Stimulated activated CD8-positive, alpha-beta memory T cell treated with anti-CD3 and anti-CD28 coated beads, Interleukin-12 subunit alpha, Interleukin-12 subunit beta, amount 100 ng/mL, for 24 hours (primary cell): ENCODE measurements at regions not wholly inside any gene's neighbourhood (a gene's known extent, or its start where the extent isn't known, plus 50 kb on each side); places are given as distances from the start of the nearest gene placed in this dataset.

Experiments
- DNase-seq: peaks from one replicate; pipeline ENCODE4 v3.0.0-alpha.2; 2020; ENCODE audit errors: extremely low read depth

GRCh38 chr12:91316161-91316906 lies 133.7 kb upstream of the DCN start:
- no peak for DNase-seq

GRCh38 chr12:91311081-91311480 lies 128.5 kb upstream of the DCN start:
- no peak for DNase-seq

- DNase-seq, result no peak
These were observed 126.8 kb upstream of the DCN start for GRCh38 chr12:91309450-91309849.

GRCh38 chr12:91307957-91308670 lies 125.5 kb upstream of the DCN start:
- no peak for DNase-seq

GRCh38 chr12:91290354-91290753 lies 107.7 kb upstream of the DCN start:
- DNase-seq, result no peak

- DNase-seq, result no peak
These were observed 107.3 kb upstream of the DCN start for GRCh38 chr12:91289906-91290305.

GRCh38 chr12:91289072-91289471 lies 106.5 kb upstream of the DCN start:
- DNase-seq, result no peak

- DNase-seq, result no peak
These were observed 105.1 kb upstream of the DCN start for GRCh38 chr12:91287753-91288152.

- DNase-seq, result no peak
These were observed 95.5 kb upstream of the DCN start for GRCh38 chr12:91278126-91278525.

GRCh38 chr12:91276509-91276908 lies 93.9 kb upstream of the DCN start:
- no peak for DNase-seq

GRCh38 chr12:91275321-91275720 lies 92.7 kb upstream of the DCN start:
- no peak for DNase-seq

- DNase-seq, result no peak
These were observed 92.3 kb upstream of the DCN start for GRCh38 chr12:91274916-91275315.

GRCh38 chr12:91273560-91273959 lies 90.9 kb upstream of the DCN start:
- DNase-seq, result no peak

GRCh38 chr12:91272461-91273063 lies 89.9 kb upstream of the DCN start:
- DNase-seq, result no peak

- DNase-seq, result no peak
These were observed 88.6 kb upstream of the DCN start for GRCh38 chr12:91271185-91271584.

GRCh38 chr12:91267039-91267438 lies 84.4 kb upstream of the DCN start:
- no peak for DNase-seq

GRCh38 chr12:91264178-91264577 lies 81.6 kb upstream of the DCN start:
- no peak for DNase-seq

GRCh38 chr12:91261820-91262676 lies 79.4 kb upstream of the DCN start:
- no peak for DNase-seq

GRCh38 chr12:91256411-91256810 lies 73.8 kb upstream of the DCN start:
- no peak for DNase-seq

GRCh38 chr12:91252341-91252740 lies 69.7 kb upstream of the DCN start:
- no peak for DNase-seq

- no peak for DNase-seq
These were observed 67.7 kb upstream of the DCN start for GRCh38 chr12:91250273-91250665.
